DMS153 treated with DMSO at 0.1 percent for 48 hours (cell line): ENCODE measurements at regions not wholly inside any gene's neighbourhood (a gene's known extent, or its start where the extent isn't known, plus 50 kb on each side); places are given as distances from the start of the nearest gene placed in this dataset.

Experiments
- DNase-seq: peaks from one replicate; lab custom pipeline; 2025; ENCODE audit not compliant: unreplicated experiment; lab: John Stamatoyannopoulos, UW

DNA sequence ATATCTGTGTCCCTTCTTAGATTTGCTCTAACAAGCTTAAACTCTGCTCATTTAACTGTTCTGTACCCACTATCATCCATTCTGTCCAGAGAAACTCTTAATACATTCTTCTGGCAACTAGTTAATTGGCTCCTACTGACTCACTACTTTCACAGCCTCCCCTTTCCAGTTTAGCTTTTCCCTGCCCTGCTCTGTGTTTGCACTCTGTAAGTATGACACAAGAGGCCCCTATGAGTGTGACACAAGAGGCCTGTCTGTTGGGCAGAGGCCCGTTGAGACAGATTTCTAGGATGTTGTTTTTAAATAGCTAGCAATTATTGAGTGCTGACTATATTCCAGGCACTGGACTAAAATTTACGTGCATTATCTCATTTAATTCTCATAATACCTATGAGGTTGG, 246.0 kb upstream of the DAAM1 start:
- no peak for DNase-seq

- no peak for DNase-seq
These were observed 244.0 kb upstream of the DAAM1 start for GRCh38 chr14:58944343-58944967.

- no peak for DNase-seq
These were observed 243.5 kb upstream of the DAAM1 start for GRCh38 chr14:58944968-58945356.

DNA sequence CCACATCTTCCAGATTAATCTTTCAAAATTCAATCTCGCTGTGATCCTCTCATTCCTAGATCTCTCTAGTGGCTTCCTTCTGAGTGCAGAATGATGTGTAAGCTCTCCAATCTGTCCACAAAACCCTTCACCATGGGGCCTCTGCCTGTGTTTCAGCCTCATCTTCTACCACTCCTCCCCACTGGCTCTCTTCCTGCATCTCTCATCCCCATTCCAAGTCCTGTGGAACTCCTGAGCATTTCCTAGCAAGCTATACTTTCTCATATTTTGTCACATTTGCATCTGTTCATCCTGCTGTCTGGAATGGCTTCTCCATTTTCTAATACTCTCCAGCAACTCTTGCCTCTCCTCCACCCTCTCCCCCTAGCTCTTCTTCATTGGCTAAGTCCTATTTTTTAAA, 242.0 kb upstream of the DAAM1 start:
- no peak for DNase-seq

- DNase-seq = no peak
These were observed 241.3 kb upstream of the DAAM1 start for GRCh38 chr14:58947156-58947555.

GRCh38 chr14:58947814-58948445, 240.5 kb upstream of the DAAM1 start:
- no peak for DNase-seq

DNA sequence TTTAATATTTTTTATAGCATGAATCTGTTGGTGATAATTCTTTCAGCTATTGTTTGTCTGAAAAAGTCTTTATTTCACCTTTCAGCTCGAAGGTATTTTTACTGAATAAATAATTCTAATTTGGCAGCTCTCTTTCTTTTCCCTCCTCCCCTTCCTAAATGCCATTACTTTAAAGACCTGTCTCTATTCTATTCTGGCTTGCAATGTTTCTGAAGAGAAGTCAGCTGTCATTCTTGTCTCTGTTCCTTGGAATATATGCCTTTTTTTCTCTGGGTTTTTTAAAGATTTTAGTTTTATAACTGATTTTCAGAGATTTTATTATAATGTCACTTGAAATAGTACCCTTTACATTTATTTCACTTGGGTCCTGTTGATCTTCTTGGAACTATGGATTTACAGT, 237.9 kb upstream of the DAAM1 start:
- no peak for DNase-seq

GRCh38 chr14:58951143-58951542, 237.3 kb upstream of the DAAM1 start:
- DNase-seq = no peak

DNA sequence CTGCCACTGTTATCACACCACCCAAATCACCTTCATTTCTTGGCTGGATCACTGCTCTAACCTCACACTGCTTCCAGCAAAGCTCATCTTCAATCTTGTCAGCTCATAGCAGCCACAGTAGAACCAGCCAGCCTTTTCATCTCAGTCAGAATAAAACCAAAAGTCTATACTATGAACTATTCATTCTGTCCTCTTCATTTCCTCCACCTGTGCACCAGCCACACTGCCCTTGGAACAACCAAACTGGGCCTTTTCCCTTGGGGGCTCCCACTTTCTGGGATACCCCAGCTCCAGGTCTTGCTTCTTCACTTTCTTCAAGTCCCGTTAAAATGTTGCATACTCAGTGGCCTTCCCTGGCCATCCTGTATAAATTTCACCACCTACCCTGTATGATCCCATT, 234.4 kb upstream of the DAAM1 start:
- no peak for DNase-seq

GRCh38 chr14:58954901-58955861, 233.3 kb upstream of the DAAM1 start:
- no peak for DNase-seq

- no peak for DNase-seq
These were observed 227.3 kb upstream of the DAAM1 start for GRCh38 chr14:58961045-58961731.

DNA sequence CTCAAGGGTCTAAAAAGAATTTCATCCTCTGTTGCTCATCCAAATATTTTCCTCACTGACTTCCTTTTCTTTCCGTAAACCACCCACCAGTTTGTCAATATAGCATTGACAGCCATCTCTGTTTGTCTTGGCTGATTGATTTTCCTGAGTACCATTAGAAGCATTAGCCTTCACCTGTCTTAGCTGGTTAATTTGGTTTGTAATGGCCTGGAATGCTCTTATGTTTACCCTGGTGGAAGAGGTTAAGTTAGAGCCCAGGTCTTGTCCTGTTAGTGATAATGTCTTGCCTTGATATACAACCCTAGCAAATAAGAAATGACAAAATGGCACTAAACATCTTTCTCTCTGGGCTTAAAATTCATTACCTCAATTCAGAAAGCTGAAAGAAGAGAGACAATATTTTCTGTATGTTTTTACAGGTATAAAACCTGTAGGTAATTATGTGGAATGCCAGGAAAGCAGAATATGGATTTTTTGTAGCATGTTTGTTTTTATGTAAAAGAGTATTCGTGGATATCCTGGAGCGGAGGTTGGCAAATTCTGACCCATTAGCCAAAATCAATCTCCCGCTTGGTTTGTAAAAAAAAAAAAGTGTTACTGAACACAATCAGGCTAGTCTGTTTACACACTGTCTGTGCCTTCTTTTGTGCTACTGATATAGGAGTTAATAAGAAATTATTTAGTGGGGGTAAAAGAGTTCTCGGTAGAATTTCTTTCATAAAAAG, 224.4 kb upstream of the DAAM1 start:
- no peak for DNase-seq

GRCh38 chr14:58964598-58964928, 223.9 kb upstream of the DAAM1 start:
- no peak for DNase-seq

DNA sequence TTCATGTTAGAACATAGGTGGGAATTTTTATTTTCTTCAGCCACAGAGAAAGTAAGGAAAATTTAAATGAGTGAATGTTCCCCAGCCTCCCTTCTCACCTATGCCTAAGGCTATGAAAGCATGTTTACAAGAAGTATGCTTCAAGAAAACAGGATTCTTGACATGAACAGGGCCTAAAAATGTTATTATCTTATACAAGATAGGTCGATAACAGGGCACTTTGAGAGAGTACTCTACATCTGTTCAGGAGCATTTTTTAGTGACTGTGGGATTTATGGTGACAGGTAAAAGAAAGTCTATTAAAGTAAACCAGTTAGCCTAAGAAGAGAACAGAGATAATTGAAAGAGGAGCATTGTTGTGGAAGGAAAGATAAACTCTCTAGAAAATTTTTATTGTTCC, 222.9 kb upstream of the DAAM1 start:
- DNase-seq = no peak

DNA sequence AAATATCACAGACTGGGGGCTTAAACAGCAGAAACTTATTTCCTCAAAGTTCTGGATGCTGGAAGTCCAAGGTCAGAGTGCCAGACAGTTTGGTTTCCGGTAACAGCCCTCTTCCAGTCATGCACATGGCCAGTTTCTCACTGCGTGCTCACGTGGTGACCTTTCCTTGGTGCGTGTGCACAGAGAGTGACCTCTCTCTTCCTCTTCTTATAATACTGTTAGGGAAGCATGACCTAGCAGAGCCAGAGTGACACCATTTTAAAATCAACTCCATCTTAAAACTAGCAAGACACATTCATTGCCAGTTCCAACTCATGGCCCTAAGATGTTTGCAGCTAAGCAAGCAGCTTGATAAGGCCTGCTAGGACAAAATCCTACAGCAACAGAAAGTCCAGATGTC, 221.5 kb upstream of the DAAM1 start:
- DNase-seq = no peak

- no peak for DNase-seq
These were observed 218.3 kb upstream of the DAAM1 start for GRCh38 chr14:58969951-58970751.

DNA sequence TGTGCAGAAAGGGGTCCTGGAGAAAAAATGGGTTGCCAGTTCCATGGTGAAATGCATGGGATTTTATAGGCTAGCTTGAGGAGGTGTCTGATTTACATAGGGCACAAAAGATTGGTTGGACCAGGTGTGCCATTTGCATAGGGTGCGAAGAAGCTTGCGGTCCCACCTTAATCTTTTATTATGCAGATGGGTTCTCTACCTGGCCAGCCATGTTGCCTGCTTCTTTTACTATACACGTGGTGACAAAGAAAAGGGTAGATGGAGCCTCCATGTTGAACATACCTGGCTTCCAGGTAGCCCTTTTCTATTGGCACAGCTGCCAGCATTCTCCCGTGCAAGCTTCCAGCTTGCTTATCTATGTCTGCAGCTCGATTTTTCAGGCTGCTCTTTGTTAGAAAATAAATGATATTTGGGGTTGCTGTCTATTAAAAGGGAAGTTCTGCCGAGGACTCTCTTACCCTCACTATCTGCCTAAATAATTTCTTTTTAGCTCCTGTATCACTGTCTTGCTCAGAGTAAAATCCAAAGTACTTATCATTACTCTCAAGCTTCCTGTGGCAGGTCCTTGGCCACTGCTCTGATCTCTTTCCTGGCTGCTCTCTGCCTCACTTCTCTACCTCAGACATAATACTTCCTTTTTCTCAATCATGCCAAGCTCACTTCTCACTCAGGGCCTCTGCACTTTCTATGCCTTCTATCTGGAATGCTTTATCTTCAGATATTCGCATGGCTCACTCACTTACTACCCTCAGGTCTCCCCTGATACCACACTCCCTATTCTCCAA, 216.0 kb upstream of the DAAM1 start:
- DNase-seq = no peak

DNA sequence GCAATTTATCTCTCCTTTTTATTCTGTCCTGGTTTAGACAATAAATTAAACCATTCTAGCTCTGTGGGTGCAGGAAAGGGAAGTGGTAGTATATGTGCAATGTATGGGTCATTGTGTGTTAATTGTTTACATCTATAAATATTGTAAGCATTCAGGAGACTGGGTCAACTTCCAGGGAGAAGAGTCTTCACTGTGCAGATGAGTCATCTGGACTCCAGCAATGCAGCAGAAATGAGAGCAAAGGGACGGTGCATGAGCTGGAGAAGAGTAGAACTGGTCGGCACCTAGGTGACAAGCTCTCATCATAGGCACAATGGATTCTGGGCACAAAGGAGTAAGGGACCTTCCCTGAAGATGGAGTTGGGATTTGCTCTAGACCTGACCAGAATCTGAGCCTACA, 211.1 kb upstream of the DAAM1 start:
- DNase-seq = no peak

DNA sequence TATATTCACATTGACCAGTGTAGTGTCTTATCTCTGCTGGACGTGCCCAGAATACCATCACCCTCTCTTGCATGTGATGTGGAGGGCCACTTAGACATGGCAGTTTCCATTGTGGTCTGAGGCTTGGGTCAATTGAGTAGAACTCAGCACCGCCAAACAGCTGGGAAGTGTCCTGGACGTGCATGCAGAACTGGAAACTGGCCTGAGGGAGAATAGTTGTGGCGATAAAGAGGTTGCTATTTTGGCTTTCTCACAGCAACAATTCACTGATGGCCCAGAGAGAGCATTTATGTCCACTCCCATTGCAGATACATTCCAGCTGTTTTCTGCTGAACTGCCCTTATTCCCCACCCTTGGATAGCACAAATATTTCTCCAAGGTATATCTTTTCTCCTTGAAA, 210.1 kb upstream of the DAAM1 start:
- DNase-seq = no peak
